Peyer's patch (tissue), 4 donors: ENCODE measurements at regions not wholly inside any gene's neighbourhood (a gene's known extent, or its start where the extent isn't known, plus 50 kb on each side); places are given as distances from the start of the nearest gene placed in this dataset.

ENCODE experiments used
- DNase-seq, 3 donors: peaks; one replicate each; pipeline ENCODE4 v3.0.0-alpha.2; 2017 to 2019
- H3K27ac ChIP-seq, 4 donors: fragments of 200-600 bp; sonication (generic); one replicate each; pipeline ENCODE4 v1.5.1; 2016 to 2019
- H3K27me3 ChIP-seq, 2 donors: fragments of 200-600 bp; sonication (generic); one replicate each; pipeline ENCODE4 v1.5.1; 2019
- H3K36me3 ChIP-seq, 3 donors: fragments of 200-600 bp; sonication (generic); one replicate each; pipeline ENCODE4 v1.5.1; 2016 to 2019
- H3K4me1 ChIP-seq, 4 donors: fragments of 200-600 bp; sonication (generic); one replicate each; pipeline ENCODE4 v1.5.1; 2016 to 2019
- H3K4me3 ChIP-seq, 4 donors: fragments of 200-600 bp; sonication (generic); 1 replicate in 3 of 4; 2 replicates in 1 of 4; pipeline ENCODE4 v1.5.1; 2016 to 2019; ENCODE audit warnings: mild to moderate bottlenecking in 1 of 4
- H3K9me3 ChIP-seq, 4 donors: fragments of 200-600 bp; sonication (generic); one replicate each; pipeline ENCODE4 v1.5.1; 2016 to 2019; ENCODE audit warnings: mild to moderate bottlenecking in 1 of 4
- POLR2A ChIP-seq, 2 donors: fragments of 450-650 bp; IDR thresholded peaks; one replicate each; pipeline ENCODE4 v1.5.1; 2017; ENCODE audit warnings: antibody characterized with exemption in 2 of 2, mild to moderate bottlenecking in 2 of 2, moderate library complexity in 2 of 2
- TF ChIP-seq, protein P1 (sequence below), 6 experiments: fragments of 450-650 bp in 4 of 6; fragments of 200-600 bp in 2 of 6; sonication (generic) in 1 of 6; IDR thresholded peaks; one replicate each; pipeline ENCODE4 v1.5.1; 2017 to 2019; ENCODE audit warnings: antibody characterized with exemption in 6 of 6, mild to moderate bottlenecking in 3 of 6, moderate library complexity in 1 of 6

GRCh38 chr18:9017167-9017904 lies 85.2 kb upstream of the NDUFV2 start:
- Histone ChIP-seq H3K27ac (peak overlapping the region in 3 of 4 donors; percentile 44 to 72 (median 52)), H3K4me3 (peak overlapping the region; percentile 1 to 36 (median 12))

GRCh38 chr18:9017905-9018227 lies 84.6 kb upstream of the NDUFV2 start:
- no peak for DNase-seq
- Histone ChIP-seq H3K27ac (peak overlapping the region in 2 of 4 donors; percentile 52 to 72), H3K4me3 (no peak overlapping the region), H3K9me3 (no peaks in the 10 kb centered on the region), H3K36me3 (no peaks in the 10 kb centered on the region), H3K4me1 (peaks cover 0 to 11% (median 0%) of the 10 kb centered on the region in 4 donors), H3K27me3 (no peaks in the 10 kb centered on the region)
- TF ChIP-seq, protein P1, sequence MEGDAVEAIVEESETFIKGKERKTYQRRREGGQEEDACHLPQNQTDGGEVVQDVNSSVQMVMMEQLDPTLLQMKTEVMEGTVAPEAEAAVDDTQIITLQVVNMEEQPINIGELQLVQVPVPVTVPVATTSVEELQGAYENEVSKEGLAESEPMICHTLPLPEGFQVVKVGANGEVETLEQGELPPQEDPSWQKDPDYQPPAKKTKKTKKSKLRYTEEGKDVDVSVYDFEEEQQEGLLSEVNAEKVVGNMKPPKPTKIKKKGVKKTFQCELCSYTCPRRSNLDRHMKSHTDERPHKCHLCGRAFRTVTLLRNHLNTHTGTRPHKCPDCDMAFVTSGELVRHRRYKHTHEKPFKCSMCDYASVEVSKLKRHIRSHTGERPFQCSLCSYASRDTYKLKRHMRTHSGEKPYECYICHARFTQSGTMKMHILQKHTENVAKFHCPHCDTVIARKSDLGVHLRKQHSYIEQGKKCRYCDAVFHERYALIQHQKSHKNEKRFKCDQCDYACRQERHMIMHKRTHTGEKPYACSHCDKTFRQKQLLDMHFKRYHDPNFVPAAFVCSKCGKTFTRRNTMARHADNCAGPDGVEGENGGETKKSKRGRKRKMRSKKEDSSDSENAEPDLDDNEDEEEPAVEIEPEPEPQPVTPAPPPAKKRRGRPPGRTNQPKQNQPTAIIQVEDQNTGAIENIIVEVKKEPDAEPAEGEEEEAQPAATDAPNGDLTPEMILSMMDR (IDR thresholded peaks at IDR 0.05): no peak
- no peak for TF ChIP-seq POLR2A (IDR thresholded peaks at IDR 0.05)

More at GRCh38 chr18:9017167-9017904, 85.2 kb upstream of the NDUFV2 start:
- Histone ChIP-seq H3K9me3 (no peaks in the 10 kb centered on the region), H3K36me3 (no peaks in the 10 kb centered on the region), H3K27me3 (no peaks in the 10 kb centered on the region), H3K4me1 (peaks cover 0 to 11% (median 0%) of the 10 kb centered on the region in 4 donors)
- DNase-seq: peak; percentile 38 to 75 (median 53)
- no peak for TF ChIP-seq POLR2A (IDR thresholded peaks at IDR 0.05)
- TF ChIP-seq, protein P1 (IDR thresholded peaks at IDR 0.05): no peak

- DNase-seq: no peak
- H3K9me3 ChIP-seq: no peaks in the 10 kb centered on the region
- no peaks in the 10 kb centered on the region for H3K27me3 ChIP-seq
- TF ChIP-seq, protein P1 (IDR thresholded peaks at IDR 0.05): no peak
- TF ChIP-seq POLR2A (IDR thresholded peaks at IDR 0.05): no peak
- no peaks in the 10 kb centered on the region for H3K36me3 ChIP-seq
- no peak overlapping the region for H3K27ac ChIP-seq
- H3K4me1 ChIP-seq: peaks cover 0 to 11% (median 0%) of the 10 kb centered on the region in 4 donors
- H3K4me3 ChIP-seq: no peak overlapping the region
Observed at GRCh38 chr18:9019135-9019534, 83.4 kb upstream of the NDUFV2 start.

DNA sequence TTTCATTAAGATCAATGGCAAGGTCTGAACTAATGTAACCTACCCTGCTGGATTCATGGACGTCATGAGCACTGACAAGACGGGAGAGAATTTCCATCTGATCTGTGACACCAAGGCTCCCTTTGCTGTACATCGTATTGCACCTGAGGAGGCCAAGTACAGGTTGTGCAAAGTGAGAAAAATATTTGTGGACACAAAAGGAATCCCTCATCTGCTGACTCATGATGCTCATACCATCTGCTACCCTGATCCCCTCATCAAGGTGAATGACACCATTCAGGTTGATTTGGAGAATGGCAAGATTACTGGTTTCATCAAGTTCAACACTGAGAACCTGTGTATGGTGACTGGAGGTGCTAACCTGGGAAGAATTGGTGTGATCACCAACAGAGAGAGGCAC lies 82.3 kb upstream of the NDUFV2 start:
- no peak overlapping the region for H3K4me3 ChIP-seq
- H3K36me3 ChIP-seq: no peaks in the 10 kb centered on the region
- DNase-seq: no peak
- peaks cover 0 to 11% (median 0%) of the 10 kb centered on the region in 4 donors for H3K4me1 ChIP-seq
- TF ChIP-seq, protein P1 (IDR thresholded peaks at IDR 0.05): no peak
- no peak for TF ChIP-seq POLR2A (IDR thresholded peaks at IDR 0.05)
- no peaks in the 10 kb centered on the region for H3K9me3 ChIP-seq
- no peaks in the 10 kb centered on the region for H3K27me3 ChIP-seq
- no peak overlapping the region for H3K27ac ChIP-seq

DNA sequence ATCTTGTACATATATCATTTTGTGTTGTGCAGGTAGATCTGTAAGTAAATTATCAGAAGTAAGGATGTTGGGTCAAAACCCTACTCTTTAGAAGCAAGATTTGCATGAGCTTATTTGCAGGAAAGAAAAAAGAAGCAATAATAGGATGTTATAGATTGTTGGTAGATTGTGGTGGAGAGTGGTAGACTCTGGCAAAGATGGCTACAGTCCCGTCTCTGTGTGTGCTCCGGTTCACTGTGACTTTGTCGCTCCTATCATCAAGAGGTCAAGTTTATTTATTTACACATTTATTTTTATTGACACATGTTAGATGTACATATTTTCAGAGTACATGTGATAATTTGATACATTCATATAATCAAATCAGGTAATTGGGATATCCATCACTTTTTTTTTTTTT lies 81.0 kb upstream of the NDUFV2 start:
- no peak for DNase-seq
- Histone ChIP-seq H3K4me3 (no peak overlapping the region), H3K36me3 (no peaks in the 10 kb centered on the region), H3K27ac (no peak overlapping the region), H3K9me3 (no peaks in the 10 kb centered on the region), H3K4me1 (peaks cover 0 to 11% (median 0%) of the 10 kb centered on the region in 4 donors), H3K27me3 (no peaks in the 10 kb centered on the region)
- TF ChIP-seq, protein P1 (IDR thresholded peaks at IDR 0.05): no peak
- TF ChIP-seq POLR2A (IDR thresholded peaks at IDR 0.05): no peak
